Daoy (cell line): ENCODE measurements at regions not wholly inside any gene's neighbourhood (a gene's known extent, or its start where the extent isn't known, plus 50 kb on each side); places are given as distances from the start of the nearest gene placed in this dataset.

Experiments used
- DNase-seq: peaks from one replicate; pipeline ENCODE4 v3.0.0-alpha.2; 2015; ENCODE audit warnings: low read depth

DNA sequence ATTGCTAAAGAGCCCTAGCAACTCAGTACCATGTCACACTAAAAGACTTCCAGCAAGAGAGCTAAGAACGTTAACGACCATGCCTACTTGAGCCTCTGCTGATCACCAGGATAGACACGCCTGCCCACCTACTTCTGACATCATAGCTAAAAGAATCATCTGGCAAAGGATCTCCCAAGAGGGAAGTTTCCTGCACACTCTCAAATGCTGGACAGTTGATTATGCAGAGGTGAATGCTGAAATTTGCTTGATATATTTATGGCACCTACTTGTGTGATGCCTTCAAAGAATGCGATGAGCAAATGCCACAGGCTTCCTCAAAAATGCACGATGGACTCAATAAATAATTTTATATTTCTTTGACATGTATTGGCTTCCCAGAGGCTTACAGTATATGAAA, 113.6 kb downstream of the GALC start:
- no peak for DNase-seq

DNA sequence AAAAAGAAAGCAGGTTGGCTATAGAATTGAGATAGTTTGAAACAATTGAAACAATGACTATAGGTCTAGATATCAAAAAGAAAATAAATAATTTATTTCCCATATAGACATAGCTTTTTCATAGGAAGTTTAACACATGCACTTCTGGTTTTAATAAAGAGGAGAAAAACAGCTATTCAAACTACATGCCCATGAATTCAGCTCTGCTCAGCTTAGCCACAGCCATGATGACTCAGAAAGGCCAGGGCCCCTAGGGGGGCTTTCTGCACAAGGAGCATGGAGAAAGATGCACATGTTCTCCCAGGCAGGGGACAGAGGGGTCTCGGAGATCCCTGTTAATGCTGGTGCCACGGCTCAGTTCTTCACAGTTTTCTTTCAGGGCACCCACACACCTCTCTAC, 114.0 kb downstream of the GALC start:
- no peak for DNase-seq

DNA sequence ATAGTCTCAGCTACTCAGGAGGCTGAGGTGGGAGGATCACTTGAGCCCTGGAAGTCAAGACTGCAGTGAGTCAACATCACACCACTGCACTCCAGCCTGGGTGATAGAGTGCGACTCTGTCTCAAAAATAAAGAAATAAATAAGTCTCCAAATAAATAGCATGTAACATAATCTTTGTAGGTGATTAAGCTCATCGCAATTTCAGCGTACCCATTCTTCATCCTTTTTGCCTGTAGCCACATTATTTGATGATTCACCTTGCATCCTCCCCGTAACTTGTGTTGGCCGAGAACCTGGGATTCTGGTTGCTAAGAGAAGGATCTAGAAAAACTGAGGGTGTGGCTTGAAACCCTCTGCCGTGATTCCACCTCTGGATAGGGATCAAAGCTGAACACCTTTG, 115.1 kb downstream of the GALC start:
- peak; percentile 52 for DNase-seq

DNA sequence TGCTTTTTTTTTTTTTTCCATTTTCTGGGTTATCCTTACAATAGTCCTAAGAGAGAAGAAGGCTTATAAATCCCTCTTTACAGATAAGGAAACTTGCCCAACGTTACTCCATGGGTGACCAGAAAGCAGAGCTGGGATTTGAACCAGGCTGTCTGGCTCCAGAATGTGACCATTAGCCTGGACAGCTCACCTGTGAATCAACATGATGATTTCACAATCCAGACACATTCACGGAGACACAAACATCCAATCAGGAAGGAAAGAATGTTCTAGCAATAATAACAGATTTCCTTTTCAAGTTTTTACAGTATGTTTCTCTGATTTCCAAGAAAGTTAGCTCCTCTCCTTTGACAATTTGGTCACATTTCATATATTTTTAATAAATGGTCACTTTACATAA, 118.3 kb downstream of the GALC start:
- no peak for DNase-seq

DNA sequence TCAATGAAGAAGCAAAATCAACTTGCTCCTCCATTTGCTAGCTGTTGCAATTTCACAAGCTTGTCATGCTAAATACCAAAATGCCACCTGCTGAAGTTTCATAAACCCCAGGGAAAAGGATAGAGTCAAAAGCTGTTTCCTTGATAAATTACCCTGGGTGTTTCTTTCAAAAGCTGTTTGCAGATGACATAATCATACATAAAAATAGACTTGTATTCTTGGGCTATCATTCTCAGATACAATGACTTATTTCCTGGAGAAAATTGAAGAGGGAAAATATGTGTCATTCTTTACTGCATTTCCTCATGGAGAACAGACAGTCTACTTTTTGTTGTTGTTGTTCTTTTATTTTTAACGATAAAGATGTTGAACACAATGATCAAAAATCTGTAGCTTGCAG, 119.2 kb downstream of the GALC start:
- DNase-seq, result no peak

DNA sequence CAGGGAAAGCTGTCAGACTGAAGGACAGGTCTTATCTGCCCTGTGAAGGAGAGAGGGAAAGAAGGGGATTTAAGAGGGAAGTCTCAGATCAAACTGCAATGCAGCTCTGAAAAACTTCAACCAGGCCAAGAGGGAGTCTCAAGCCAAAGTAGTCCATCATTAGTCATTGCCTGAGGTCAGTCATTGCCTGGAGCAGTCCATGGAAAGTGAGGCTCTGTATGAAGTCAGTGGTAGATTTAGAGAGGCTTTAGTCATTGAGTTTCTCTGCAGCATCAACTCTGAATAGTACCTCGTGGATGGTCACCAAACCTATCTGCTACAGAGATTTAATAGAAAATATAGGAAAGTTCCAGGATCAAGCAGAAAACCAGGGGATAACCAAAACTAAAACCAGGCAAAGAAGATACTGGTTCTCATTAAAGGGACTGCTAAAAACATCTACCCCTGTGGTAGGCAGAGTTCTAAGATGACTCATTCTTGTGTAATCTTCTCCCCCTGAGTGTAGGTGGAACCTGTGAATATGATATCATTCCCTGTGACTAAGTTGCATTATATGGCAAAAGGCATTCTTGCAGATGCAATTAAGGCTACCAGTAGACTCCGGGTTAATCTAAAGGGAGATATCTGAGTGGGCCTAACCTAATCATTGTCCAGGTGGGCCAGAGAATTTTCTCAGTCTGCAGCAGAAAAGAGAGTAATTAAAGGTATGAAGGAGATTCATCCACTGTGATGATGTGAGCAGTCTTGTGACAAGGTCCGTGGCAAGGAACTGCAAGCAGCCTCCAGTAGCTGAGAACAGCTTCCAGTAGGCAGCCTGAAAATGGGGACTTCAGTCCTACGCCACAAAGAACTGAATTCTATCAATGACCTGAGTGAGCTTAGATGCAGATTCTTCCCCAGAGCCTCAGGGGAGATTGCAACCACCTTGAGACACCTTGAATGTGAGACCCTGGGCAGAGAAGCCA, 123.1 kb downstream of the GALC start:
- peak; percentile 59 for DNase-seq

DNA sequence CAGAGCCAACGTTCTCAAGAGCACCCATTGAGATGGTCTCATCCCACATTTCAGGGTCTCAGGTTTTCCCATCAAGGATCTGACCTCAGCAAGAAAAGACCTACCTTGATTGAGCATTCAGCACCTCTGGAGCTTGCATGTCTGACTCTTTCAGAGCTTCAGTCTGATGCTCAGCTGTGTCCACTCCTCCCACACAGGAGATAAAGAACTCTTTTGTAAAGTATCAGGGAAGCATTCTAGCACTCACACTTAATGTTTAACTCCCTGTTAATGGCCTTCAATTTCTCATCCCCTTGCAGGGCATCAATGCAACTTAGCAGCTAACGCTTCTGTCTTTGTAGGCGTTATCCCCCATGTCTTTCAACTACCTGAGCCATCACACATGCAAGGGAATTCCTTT, 124.1 kb downstream of the GALC start:
- DNase-seq, result no peak

DNA sequence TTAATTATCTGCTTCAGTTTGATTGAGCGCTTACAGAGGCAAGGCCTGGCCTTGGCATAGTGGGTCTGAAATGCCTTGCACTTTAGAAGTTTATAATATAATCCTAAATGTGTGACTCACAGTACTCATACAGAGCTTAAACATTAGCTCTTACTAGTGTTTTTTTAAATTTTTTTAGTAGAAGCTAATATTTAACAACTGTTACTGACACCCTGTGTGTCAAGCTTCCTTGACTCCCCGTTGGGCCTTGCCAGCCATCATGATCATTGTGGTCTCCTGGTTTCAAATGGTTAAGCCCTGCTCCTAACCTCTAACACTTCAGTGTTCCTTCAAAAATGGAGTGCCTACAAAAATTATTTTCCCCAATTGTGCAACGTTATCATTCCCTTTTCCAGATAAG, 126.9 kb downstream of the GALC start:
- DNase-seq, result no peak

DNA sequence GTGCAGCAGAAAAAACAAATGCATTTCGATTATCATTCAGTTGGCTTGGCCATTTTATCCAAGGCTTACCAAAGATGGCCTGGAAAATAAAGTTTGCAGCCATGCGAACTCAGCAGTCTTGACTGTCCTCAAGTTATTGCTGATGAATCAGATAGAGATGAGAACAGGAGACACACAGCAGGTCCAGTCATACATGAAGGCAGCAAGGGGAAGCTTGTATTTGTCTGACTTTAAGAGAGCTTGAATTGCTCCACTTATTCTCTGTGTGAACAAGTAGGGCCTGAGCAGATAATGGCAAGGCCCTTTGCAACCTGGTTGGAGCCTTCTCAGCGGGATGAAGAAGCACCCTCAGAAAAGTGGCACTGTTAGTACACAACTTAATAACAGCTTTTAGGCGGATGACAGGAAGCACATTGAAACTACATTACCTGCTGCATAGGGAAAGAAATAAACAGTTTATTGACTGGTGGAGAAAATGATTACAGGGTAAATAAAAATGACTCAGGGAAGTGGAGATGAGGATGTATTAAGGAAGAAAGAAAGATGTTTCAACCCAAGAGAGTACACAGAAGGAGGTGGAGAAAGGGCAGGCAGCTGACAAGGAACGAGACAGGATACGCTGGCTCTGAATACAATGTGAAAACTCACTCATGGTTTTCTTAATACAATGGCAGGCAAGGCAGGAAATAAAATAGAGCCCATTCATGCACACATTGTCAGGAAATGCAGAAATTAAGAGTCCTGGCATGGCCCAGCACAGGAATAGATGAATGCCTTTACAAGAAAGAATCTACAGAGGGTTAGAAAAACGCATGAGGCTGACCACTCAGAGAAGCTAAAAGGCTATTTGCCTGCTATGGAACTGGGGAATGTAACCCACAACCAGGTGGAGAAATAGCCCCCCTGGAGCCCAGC, 128.4 kb downstream of the GALC start:
- DNase-seq, result no peak

DNA sequence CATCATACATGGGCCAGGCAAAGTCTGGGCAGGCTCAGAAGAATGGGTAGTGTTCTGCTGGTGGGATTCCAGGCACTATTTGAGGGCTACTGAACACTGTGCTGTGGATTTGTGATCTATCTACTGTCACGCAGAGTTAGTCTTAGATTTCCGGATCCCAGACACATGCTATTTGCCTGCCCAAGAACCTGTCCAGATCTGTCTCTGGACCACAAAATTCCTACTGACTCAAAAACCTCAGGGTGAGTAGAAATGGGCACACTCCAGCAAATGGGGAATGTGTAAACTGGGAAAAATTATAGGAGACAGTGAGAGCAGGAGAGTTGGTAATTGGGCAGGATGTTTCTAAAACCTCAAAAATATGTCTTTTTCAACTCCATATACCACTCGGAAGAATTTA, 129.9 kb downstream of the GALC start:
- DNase-seq, result no peak

DNA sequence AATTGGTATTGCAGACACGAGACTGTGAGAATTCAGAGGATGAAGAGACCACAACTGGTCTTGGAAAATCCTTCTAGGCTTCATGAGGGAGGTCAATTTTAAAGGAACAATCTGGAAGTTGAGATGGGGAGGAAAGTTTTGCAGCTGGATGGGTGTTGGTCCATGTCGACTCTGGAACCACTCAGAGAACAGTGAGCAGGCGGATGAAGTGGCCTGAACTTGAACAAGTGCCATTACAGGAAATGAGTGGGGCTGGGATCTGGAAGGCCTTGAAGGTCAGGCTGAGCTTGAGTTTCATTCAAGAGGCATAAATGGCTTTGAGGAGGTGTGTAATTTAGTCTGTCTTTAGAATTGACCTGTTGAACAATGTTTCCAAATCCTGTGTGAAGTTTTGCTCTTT, 140.9 kb downstream of the GALC start:
- DNase-seq, result no peak

DNA sequence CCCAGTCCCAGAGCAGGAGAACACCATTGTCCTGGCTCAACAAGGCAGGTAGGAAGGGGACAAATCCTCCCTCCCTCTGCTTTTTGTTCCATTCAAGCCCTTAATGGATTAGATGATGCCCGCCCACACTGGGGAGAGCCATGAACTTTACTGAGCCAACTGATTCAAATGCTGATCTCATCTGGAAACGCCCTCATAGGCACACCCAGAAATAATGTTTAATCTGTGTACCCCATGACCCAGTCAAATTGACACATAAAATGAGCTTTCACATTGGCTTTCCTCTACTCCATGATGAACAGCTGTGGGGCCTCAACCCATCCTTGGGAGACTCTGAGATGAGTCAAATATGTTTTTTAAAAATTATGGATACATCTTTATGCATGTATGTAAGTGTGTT, 141.8 kb downstream of the GALC start:
- DNase-seq, result no peak

DNA sequence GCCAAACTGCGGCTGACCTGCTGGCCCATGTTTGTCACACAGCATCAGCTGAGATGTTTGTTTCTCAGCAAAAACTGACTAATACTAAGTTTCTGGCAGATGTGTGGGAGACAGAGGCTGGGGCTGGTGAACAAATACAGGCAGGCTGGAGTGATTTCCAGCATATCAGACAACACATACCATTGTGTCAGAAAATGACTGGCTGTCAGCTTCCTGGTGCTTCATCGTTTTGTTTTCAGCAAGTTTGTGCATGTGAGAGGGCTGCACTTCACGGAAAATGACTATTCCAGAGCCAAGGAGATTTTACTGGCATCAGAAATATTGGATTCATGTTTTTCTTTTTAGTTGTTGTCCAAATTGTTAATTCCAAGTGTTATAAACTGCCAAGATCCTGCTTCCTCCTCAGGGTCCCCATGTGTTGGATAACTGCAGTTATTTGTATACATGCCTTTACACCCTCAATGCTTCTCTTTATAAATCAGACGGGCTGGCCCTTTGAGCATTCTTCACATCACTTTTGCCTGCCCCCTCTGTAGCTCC, 145.7 kb downstream of the GALC start:
- DNase-seq, result no peak

DNA sequence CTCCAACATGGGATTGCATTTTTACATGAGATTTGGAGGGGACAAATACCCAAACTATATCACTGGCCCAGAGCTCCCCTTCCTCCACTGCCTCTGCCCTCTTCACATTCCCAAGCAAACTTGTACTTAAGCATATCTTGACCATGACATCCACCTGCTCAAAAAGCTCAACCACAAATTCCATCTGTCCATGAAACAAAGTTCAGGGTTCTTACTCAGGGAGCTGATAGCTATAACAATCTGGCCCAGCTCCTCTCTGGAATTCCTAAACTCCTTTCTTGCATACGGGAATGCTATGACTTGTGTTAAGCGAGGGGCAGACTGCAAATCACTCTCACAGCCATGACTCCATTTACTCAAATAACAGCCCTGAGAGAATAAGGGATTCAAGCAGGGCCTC, 152.1 kb downstream of the GALC start:
- no peak for DNase-seq

DNA sequence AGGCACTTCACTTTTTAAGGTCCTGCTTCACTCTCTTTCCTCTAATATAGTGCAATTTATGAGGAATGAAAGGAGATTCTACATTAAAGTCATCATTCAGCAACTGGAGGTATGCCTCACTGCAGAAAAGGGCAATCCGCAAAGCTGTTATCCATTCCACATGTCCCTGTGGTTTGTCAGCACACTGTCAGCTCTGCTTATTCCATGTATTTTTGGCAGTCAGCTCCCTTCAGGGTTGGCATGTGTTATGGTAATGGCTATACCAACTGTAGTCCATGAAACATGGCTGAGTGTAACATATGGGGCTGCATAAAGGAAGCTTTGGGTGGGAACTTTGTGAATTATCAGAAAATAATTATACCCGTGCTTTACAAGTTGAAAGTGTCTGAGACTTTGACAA, 154.1 kb downstream of the GALC start:
- no peak for DNase-seq

DNA sequence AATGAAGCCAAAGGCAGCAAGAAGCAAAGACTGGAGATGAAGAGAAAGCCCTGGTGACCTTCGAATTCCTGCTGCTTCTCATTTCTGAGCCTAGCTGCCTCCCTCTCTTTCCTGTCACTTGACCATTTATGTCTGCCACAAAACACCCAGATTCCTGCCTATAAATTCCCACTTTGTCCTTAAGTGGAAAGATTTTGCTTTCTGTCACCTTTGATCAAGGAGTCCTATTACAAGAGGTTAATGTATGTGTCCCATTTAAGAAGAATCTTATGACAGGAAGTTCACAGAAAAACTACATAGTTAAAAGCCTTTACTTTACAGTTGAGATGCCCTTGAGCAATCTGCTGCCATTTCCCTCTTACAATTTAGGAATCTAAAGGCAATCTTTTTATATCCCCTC, 155.7 kb downstream of the GALC start:
- no peak for DNase-seq

DNA sequence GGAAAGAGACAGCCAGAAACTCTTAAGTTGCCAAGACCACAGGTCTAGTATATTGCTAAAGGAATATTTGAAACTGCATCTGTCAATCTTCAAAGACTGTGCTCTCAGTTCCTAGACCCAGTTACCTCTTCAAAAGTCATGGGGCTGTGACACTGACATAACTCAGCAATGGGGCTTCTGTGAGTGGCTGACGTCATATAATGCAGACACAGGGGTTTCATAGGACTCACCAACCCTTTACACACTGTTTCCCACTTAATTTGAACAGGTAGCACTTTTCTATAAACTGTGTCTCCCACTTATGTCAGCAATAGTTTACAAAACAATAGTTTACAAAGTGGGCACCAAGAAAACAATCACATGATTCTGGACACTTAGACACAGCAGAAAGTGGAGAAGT, 158.4 kb downstream of the GALC start:
- DNase-seq, result no peak

DNA sequence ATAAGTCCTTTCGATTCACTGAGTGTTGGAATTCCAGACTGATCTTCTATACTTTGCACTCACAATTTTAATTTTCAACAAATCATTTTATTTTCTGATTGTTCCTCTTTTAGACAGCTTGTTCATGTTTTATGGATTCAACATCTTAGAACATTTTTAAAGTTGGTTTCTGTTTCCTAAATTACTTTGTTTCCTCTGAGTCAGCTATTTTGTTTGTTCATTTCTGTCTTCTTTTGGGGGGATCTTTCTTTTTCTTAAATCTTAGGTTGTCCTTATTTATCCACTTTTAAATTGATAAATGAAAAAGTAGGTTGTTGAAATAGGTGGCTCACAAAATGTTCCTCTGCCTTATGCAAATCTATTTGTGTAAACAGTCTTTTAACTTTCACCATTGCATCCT, 160.0 kb downstream of the GALC start:
- no peak for DNase-seq

DNA sequence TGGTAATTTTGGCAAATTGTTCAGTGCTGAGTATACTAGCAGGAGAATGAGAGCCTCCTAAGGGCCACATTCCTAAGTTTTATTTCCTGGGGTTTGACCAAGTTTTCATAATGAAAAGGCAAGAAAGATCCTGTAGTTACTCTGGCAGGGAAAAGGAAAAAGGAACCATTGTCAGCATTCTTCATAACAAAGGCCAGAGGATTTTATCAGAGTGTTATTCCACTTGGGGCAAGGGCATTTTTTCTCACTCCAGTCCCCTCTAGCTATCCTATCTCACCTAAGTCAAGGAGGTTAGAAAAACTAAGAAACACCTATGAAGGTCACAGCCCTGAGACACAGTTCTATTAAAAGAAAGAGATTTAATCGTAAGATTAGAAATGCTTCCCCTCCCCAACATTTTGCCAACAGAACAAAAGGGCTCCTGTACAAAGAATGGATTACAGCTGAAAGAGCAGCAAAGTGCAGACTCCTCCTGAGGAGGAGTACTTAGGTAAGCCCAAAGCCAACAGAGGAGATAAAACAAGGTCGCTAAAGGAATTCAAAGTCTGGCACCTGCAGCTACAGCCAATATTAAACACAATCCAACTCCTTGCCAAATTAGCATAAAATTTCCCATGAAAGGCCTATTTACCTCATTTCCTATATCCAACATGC, 162.4 kb downstream of the GALC start:
- no peak for DNase-seq

DNA sequence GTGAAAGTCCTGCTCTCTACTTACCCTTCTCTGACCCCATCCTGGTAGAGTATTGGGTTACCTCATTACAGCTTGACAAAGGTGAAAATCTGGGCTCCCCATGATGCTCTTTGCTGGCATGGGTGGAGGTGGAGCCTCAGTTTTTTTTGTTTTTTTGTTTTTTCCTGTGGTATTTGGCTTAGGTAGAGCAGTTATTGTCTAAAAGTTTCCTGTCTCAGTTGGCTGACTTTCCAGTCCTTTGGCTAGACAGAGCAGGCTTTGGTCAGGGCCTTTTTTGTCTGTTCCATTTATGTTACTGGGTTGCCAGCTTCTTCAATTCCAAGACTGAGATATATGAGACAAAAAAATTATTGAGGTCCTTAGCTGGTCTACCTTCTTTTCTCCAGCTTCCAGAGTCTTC, 163.4 kb downstream of the GALC start:
- no peak for DNase-seq

DNA sequence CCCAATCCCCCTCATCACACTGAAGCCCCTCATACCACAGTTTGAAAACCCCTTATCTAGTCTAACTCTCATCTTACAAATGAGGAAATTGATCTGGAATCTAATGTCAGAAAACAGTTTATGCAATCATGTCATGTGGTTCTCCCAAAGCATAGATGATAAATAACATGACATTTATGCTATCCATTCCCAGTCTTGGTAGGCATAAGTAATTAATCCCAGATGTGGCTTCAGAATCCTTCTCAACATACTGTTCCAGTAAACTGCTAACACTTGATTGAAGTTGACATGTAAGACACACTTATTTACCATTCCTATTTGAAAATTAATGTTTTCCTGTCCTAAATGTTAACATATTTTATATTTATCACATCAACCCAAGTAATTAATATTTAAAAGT, 168.7 kb downstream of the GALC start:
- no peak for DNase-seq

DNA sequence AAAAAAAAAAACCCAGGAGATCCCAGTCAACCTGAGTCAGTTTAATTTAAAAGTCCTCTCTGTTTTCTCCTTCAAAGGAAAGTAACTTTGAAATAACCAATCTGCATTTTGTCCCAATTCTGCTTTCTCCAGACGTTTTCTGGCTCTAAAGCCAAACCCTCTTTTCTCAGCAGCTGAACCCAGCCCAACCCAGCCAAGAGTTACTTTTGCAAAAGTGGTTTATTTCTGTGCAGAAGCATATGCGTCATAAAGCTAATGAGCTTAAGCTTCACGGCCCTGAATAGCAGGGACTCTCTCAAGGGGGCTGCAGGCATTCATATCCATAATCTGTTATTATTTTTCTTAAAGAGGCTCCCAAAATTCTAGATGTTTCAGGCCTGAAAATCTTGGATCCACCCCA, 176.6 kb downstream of the GALC start:
- no peak for DNase-seq
